HG02588 (cell line): ENCODE measurements at regions not wholly inside any gene's neighbourhood (a gene's known extent, or its start where the extent isn't known, plus 50 kb on each side); places are given as distances from the start of the nearest gene placed in this dataset.
"Not testable (repeated sequence)": the region's sequence is repeated elsewhere in the genome, so short reads cannot be mapped to it uniquely, and the experiment has no call there.

Source experiments
- ATAC-seq: cut with Tn5 transposase; IDR thresholded peaks from one replicate; pipeline ENCODE4 v1.9.1; 2021; ENCODE audit warnings: mild to moderate bottlenecking, moderate library complexity; ENCODE audit not compliant: unreplicated experiment

DNA sequence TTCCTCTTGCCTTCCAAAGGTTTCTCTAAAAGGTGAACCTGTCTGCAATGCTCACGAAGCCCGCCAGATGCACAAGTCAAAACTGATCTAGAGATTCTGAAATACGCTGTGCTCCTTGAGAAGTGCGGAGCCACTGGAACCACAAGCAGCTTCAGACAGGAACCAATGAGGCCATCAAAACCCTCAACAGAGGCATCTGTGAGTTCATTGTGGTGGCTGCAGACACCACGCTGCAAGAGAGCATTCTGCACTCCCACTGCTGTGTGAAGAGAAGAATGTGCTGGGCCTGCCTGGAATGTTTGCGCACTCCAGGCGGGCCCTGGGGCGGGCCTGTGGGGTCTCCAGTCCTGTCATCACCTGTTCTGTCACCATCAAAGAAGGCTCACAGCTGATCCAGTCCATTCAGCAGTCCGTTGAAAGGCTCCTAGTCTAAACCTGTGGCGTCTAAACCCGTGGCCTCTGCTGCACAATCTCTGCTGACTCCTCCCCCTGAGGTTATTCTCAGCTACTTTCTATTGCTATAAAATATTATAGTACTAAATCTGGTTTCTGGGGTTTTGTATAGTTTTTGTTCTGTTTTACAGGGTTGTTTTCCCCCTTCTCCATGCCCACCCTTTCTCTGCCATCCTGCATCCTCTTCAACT is 187.4 kb downstream of the FAM72C start:
- not testable (repeated sequence) for ATAC-seq

DNA sequence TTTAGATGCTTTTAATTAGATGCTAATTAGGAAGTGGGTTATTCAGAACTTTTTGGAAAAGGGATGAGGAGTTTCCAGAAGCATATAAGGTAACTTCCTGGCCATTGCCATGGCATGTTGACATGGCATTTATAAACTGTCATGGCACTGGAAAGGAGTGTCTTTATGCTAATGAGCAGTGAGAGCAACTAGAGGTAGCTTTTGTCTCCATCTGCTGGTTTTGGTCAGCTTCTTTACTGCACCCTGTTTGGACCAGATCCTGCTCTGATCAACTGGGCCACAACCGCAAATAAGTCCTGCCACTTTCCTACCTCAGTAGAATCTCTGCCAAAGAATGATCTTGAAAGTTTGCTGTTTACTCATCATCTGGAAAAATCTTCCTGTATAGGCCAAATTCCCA is 193.6 kb downstream of the FAM72C start:
- ATAC-seq, result not testable (repeated sequence)

GRCh38 chr1:143764831-143765230 is 207.0 kb downstream of the FAM72C start:
- ATAC-seq, result not testable (repeated sequence)

DNA sequence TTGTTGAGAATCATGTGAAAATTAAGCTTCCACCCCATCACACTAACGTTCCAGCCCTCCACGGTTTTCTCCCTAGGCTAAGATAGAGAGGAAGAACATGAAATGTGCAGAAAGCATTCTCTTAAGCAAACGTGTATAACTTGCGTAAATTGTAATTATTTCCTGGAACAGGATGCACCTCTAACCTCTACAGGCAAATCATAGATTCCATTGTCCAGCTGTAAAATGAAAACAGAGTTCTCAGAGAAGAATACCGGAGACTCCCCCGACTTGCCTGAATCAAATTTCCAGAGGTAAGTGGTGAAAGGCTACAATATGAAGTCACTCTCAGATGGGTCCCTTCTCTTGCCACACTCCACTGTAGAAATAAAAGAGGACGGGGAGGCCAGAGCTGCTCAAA is 211.4 kb downstream of the FAM72C start:
- ATAC-seq, result not testable (repeated sequence)

GRCh38 chr1:143755961-143756360 is 215.8 kb downstream of the FAM72C start:
- ATAC-seq, result not testable (repeated sequence)

GRCh38 chr1:143748906-143749305 is 222.9 kb downstream of the FAM72C start:
- ATAC-seq, result no peak

DNA sequence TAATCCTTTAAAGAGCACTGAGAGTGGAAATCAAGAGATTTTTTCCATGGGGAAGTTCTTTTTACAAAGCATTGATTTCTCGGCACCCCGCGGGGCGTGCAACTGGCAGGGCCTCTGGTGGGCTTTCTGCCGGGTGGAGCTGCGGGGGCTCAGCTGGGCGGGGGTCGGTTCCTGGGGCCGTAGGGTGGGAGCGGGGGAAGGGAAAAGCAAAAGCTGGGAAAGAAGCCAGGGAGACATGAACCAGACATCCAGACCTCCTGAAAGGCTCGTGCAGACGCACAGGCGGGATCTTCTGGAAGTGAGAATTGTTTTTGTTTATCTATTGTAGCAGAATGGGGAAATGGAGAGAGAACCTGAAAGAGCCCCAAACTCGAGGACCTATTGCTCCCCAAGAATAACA is 235.2 kb downstream of the FAM72C start:
- ATAC-seq, result no peak

- no peak for ATAC-seq
These were observed 235.9 kb downstream of the FAM72C start for GRCh38 chr1:143735764-143736461.

DNA sequence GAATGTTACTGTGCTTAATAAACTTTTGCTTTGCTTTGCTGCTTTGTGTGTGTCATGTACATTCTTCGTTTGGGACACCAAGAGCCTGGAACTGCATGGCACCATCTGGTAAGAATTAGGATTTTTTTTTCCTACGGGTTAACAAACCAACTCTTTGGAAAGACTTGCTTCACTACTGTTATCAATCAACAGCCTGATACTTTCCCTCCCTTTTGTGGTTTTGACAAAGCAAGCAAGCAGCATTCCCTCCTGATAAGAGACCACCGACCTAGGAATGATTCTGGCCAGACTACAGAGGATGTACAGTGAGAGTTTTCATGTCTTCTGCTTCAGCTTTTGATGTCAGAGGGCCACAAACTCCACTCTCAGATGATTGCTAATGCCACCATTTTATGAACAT is 237.5 kb downstream of the FAM72C start:
- ATAC-seq, result not testable (repeated sequence)

GRCh38 chr1:143730890-143731289 is 240.9 kb downstream of the FAM72C start:
- not testable (repeated sequence) for ATAC-seq

GRCh38 chr1:143729449-143730111 is 242.2 kb downstream of the FAM72C start:
- peak; percentile 63 for ATAC-seq

DNA sequence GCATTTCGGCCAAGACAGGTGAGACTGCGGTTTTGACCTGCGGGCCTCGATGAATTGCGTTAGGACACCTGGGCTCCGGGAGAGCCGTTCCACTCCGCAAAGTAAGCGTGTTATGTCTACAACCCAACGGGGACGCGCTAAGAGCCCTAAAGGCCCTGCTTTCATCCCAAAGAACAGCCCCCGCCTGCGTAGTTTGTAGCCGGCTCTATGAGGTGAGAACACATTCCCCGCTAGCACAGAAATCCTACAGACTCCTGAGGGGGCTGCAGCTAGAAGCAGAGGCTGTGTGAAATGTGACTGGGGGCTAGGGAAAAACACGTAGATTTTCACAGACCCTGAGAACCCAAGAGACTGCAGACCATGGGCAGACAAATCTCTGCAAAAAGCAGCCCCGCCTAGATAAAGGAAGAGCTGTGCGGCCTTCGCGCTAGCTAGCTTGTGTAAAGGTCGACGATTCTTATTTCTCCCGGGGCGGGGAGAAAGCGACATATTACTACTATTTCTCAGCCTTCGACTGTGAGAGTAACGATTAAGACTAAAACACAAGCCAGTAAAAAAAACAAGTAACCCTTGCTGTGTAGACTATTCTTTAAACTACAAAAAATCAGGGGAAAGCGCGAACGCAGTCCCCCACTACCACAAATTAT is 242.9 kb downstream of the FAM72C start:
- peak; percentile 93 for ATAC-seq

GRCh38 chr1:143727263-143727662 is 244.5 kb downstream of the FAM72C start:
- no peak for ATAC-seq

GRCh38 chr1:143721024-143721373 is 250.8 kb downstream of the FAM72C start:
- no peak for ATAC-seq

GRCh38 chr1:143720087-143721023 is 251.4 kb downstream of the FAM72C start:
- ATAC-seq, result no peak

GRCh38 chr1:143718524-143718923 is 253.3 kb downstream of the FAM72C start:
- no peak for ATAC-seq

- no peak for ATAC-seq
These were observed 253.8 kb downstream of the FAM72C start for GRCh38 chr1:143718021-143718420.

DNA sequence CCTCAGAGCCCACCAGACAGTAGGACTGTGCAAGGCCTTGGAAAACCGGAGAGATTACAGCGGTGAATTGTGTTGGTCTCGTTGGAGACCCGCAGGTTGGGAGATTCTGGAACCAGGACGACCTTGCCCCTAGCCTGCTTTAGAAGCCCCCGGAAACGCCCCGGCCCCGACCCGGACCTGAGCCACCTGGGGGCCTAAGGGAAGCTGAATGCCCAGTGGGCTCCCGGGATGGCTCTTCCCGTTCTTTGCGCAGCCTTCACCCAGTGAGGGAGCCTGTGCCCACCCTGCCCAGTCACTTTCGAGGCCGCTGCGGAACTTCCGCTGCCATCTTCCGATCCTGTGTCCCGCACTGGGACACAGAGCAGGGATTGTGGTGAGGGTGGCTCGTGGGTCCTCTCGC is 254.4 kb downstream of the FAM72C start:
- ATAC-seq, result no peak

DNA sequence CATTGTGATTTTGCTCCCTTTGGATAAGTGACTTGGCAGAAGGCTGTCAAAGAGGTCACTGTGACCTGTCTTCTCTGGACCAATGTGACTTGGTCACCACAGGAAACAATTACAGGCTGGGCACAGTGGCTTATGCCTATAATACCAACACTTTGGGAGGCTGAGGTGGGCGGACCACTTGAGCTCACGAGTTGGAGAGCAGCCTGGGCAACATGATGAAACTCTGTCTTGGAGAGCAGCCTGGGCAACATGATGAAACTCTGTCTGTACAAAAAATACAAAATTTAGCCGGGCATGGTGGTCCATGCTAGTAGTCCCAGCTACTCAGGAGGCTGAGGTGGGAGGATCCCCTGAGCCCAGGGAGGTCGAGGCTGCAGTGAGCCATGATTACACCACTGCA is 256.9 kb downstream of the FAM72C start:
- not testable (repeated sequence) for ATAC-seq

DNA sequence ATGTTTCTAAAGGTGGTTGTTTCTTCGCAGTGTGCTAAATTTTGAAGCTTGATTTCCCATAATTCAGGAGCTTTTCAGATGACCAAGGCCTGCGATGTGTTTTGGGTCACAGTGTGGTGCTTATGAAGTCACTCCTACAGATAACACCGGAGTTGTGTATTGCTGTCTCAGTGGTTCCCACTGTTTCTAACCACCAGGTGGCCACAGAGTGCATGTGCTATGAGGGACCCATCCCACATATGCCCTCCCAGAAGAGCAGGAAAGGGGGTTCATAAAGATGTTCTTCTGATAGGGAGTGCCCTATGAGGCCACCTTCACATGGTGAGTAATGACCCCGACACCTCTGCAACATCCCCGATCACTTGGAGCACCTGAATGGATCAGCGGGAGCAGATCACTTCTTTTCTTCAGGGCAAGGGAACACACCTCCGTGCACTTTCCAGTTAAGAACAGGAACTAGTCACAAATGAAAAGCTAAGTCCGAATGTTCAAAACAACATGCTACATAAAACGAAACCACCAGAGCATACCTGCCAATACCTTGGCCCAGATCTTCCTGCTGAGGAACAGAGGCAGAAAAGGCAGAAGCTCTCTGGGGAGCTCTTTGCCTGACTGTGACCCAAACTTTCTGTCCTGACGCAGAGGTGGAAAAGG is 262.1 kb downstream of the FAM72C start:
- not testable (repeated sequence) for ATAC-seq
